ES-I3 (cell line): ENCODE measurements at regions not wholly inside any gene's neighbourhood (a gene's known extent, or its start where the extent isn't known, plus 50 kb on each side); places are given as distances from the start of the nearest gene placed in this dataset.
A peak's percentile ranks its signal among the peaks of the same experiment; 100 is the strongest.

Source experiments
- H3K36me3 ChIP-seq: 2 replicates; pipeline ENCODE4 v1.6.1; 2013; ENCODE audit warnings: mild to moderate bottlenecking, low read length, control low read depth, moderate library complexity; ENCODE audit not compliant: insufficient read depth
- H3K4me1 ChIP-seq: 2 replicates; pipeline ENCODE4 v1.6.1; 2013; ENCODE audit warnings: mild to moderate bottlenecking, control low read depth, low read length; ENCODE audit not compliant: insufficient read depth
- H3K9ac ChIP-seq: 2 replicates; pipeline ENCODE4 v1.6.1; 2013; ENCODE audit warnings: low read depth, mild to moderate bottlenecking, low read length, moderate library complexity
- H3K9me3 ChIP-seq: 2 replicates; pipeline ENCODE4 v1.6.1; 2013; ENCODE audit warnings: mild to moderate bottlenecking, low read length, moderate library complexity; ENCODE audit not compliant: control insufficient read depth, insufficient read depth

DNA sequence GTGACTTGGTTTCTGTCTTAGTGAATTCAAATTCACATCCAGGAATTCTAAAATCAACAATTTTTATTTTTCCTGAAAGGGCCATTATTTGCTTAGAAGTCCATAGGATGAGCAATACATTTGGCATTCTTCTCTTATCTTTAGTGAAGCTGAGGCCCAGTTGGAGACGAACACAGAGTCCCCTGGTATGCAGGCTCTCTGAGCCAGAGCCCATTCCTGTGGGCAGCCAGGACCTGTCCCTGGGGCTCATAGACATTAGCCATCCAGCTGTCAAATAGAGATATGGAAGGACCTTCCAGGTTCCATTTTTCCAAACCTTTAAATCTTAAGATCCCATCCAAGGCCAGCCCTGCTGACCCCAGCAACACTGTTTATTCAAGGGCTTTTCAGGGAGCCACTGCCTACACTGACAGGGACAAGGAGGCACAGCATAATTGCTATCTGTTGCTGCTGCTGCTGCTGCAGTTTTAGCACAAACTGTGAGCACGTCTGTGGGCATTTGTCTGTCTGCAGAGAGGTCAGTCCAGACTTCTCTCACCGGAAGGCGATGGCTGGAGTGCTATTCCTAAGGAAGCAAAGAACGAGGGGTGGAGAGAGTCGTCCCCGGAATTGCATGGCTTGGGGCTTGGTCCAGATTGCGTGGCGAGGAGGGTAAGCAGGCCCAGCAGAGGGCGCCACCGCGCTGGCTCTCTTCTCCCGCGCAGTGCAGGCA is 639.0 kb downstream of the CCDC171 start:
- Histone ChIP-seq H3K9ac (0 out of 2 replicates have a peak overlapping the region, but pooled peaks have one; percentile 3), H3K4me1 (peaks cover 18% of the 10 kb centered on the region), H3K36me3 (no peaks in the 10 kb centered on the region), H3K9me3 (no peaks in the 10 kb centered on the region)

DNA sequence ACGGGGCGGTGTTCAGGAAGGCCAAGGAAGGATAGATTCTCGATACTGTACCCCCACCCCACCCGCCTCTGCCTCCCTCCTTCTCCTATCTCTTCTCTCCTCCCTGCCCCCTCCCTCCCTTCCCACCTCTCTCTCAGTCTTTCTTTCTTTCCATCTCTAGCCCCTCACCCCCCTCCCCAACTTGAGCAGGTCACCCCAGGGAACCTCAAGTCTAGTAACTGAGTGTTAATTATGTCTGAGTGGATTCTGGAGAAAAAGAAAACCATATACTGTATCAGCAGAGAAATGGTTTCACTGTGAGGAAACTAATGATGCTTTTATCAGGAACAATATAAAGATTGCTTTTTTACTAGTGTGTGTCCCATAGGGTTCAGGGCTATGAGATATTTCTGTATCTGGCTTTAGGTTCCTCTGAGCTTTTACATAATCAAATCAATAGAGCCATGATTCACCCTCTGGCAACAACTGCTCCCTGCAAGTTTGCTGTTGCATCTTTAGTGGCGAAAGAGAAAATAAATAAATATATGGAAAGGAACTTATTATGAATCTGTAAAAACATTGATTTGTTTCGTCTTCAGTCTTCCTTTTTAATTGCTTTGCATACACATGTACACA is 639.7 kb downstream of the CCDC171 start:
- H3K9me3 ChIP-seq: no peaks in the 10 kb centered on the region
- H3K9ac ChIP-seq: no peak overlapping the region
- peaks cover 18% of the 10 kb centered on the region for H3K4me1 ChIP-seq
- H3K36me3 ChIP-seq: no peaks in the 10 kb centered on the region

- peaks cover 18% of the 10 kb centered on the region for H3K4me1 ChIP-seq
Measured at GRCh38 chr9:16193066-16193465, 640.2 kb downstream of the CCDC171 start.

DNA sequence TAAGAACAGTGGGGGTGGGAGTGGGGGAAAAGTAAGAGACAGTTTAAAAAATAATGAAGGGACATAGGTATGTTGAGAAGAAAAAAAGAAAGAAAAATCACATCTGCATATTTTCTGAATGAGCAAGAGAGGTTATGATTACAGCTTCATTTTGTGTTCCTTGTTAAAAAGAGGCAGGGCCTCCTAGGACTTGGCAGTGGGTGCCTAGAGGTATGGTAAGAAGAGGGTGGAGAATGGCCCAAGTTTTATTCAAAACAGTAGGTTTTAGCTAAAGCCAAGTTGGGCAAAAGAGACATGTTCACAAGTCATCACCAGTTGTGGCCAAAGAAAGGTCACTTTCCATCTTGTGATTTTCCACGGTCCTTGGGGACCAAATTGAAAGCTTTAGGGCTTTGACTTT is 643.4 kb downstream of the CCDC171 start:
- Histone ChIP-seq H3K9ac (no peak overlapping the region), H3K4me1 (peaks cover 18% of the 10 kb centered on the region), H3K36me3 (no peaks in the 10 kb centered on the region), H3K9me3 (no peaks in the 10 kb centered on the region)

More at GRCh38 chr9:16193066-16193465, 640.2 kb downstream of the CCDC171 start:
- no peaks in the 10 kb centered on the region for H3K36me3 ChIP-seq
- no peaks in the 10 kb centered on the region for H3K9me3 ChIP-seq
- no peak overlapping the region for H3K9ac ChIP-seq

DNA sequence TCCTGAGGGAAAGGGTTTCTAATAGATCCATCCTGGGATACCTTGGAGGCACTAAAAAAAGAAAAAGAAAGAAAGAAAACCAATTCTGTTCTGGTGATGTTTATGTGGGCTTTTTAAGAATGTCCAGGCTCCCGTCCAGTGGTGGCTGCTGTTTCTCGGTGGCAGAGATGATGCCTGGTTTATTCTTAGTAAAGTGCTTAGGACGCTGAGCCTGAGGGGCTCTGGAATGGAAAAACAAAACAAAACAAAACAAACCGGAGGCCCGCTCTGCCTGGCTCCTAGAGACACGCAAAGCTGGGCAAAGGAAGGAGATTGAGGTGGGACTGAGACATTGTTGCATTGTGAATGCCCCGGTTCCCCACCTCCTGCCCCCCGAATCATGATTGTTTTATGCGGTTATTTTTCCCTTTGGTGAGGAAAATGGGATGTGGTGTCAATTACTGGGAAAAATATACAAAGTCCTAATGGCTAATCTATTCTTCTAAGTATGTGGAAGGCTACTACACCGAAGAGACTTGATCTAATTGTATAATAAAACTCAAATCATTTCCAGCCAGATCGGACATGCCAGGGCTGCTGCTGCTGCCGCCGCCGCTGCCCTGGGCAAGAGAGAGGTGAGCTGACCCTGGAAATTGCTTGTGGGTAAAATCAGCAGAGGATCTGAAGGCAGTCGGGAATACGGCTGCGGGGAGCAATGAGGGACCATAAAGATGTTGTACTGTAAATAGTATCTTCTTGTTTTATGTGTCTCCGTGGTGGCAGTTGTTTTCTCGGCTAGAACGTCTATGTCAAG is 644.9 kb downstream of the CCDC171 start:
- Histone ChIP-seq H3K9me3 (no peaks in the 10 kb centered on the region), H3K4me1 (peaks cover 7% of the 10 kb centered on the region), H3K9ac (no peak overlapping the region), H3K36me3 (no peaks in the 10 kb centered on the region)

GRCh38 chr9:16198996-16199395 is 646.2 kb downstream of the CCDC171 start:
- Histone ChIP-seq H3K36me3 (no peaks in the 10 kb centered on the region), H3K9me3 (no peaks in the 10 kb centered on the region), H3K9ac (no peak overlapping the region), H3K4me1 (peaks cover 10% of the 10 kb centered on the region; the same call in 1 of the 2 replicates)

DNA sequence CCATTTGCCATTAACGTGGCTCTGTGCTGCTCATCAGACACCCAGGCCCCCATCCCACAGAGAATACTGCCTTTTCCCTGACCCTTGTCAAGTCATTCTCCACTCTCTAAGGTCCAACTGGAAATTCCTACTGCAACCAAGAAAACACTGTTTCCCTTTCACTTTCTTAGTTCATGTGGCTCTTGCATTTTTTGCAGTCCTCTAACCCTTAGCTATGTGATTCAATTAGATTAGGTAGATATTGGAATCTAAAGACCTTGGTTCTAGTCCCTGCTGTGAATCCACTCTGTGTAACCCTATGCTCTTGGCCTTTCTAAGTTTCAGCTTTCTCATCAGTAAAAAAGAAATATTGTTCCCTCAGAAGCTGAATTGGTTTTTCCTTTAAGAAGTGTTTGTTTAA is 649.4 kb downstream of the CCDC171 start:
- no peaks in the 10 kb centered on the region for H3K9me3 ChIP-seq
- no peak overlapping the region for H3K9ac ChIP-seq
- H3K36me3 ChIP-seq: no peaks in the 10 kb centered on the region
- H3K4me1 ChIP-seq: peaks cover 11% of the 10 kb centered on the region; the same call in 1 of the 2 replicates

GRCh38 chr9:16202914-16203728 is 650.3 kb downstream of the CCDC171 start:
- Histone ChIP-seq H3K9ac (no peak overlapping the region), H3K4me1 (peaks cover 11% of the 10 kb centered on the region; the same call in 1 of the 2 replicates), H3K36me3 (no peaks in the 10 kb centered on the region), H3K9me3 (no peaks in the 10 kb centered on the region)

GRCh38 chr9:16203729-16204573 is 651.1 kb downstream of the CCDC171 start:
- no peaks in the 10 kb centered on the region for H3K9me3 ChIP-seq
- no peak overlapping the region for H3K9ac ChIP-seq
- no peaks in the 10 kb centered on the region for H3K36me3 ChIP-seq
- H3K4me1 ChIP-seq: peaks cover 11% of the 10 kb centered on the region; the same call in 1 of the 2 replicates

- Histone ChIP-seq H3K4me1 (peaks cover 11% of the 10 kb centered on the region; the same call in 1 of the 2 replicates), H3K9ac (no peak overlapping the region), H3K9me3 (no peaks in the 10 kb centered on the region), H3K36me3 (no peaks in the 10 kb centered on the region)
Measured at GRCh38 chr9:16205455-16205854, 652.6 kb downstream of the CCDC171 start.

DNA sequence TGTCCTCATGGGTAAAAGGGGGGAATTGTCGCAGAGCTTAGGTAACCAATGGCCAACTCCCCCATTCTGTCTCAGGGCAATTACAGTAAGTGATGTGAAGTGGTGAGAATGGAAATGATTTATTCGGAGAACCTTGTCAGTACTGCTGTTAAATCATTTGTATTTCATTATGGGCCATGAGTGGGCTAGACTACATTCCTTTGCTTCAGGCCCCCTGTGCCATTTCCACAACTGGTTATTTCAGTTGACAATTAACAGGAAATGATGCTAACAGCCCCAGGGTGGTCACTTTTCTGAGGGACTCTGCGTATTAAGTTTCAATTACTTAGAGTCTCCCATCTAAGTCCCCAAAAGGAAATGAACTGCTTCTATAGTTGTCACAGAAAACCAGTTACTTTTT is 653.7 kb downstream of the CCDC171 start:
- H3K9me3 ChIP-seq: no peaks in the 10 kb centered on the region
- no peaks in the 10 kb centered on the region for H3K36me3 ChIP-seq
- H3K9ac ChIP-seq: no peak overlapping the region
- H3K4me1 ChIP-seq: peaks cover 11% of the 10 kb centered on the region; the same call in 1 of the 2 replicates

- no peak overlapping the region for H3K9ac ChIP-seq
- H3K4me1 ChIP-seq: peaks cover 11% of the 10 kb centered on the region; the same call in 1 of the 2 replicates
- H3K36me3 ChIP-seq: no peaks in the 10 kb centered on the region
- H3K9me3 ChIP-seq: no peaks in the 10 kb centered on the region
Measured at GRCh38 chr9:16207161-16207560, 654.3 kb downstream of the CCDC171 start.

GRCh38 chr9:16210440-16210839 is 657.6 kb downstream of the CCDC171 start:
- Histone ChIP-seq H3K4me1 (no peaks in the 10 kb centered on the region), H3K9me3 (no peaks in the 10 kb centered on the region), H3K9ac (no peak overlapping the region), H3K36me3 (no peaks in the 10 kb centered on the region)
